Ascending aorta (tissue), 2 donors: ENCODE measurements at regions not wholly inside any gene's neighbourhood (a gene's known extent, or its start where the extent isn't known, plus 50 kb on each side); places are given as distances from the start of the nearest gene placed in this dataset.

Experiments
- DNase-seq, 2 donors: peaks; one replicate each; pipeline ENCODE4 v3.0.0-alpha.2; 2019; ENCODE audit warnings: low spot score in 2 of 2
- H3K27ac ChIP-seq, 2 donors: fragments of 200-600 bp; sonication (generic); one replicate each; pipeline ENCODE4 v1.5.1; 2016 to 2017; ENCODE audit warnings: mild to moderate bottlenecking in 1 of 2
- H3K27me3 ChIP-seq: fragments of 200-600 bp; sonication (generic); one replicate; pipeline ENCODE4 v1.5.1; 2017
- H3K36me3 ChIP-seq, 2 donors: fragments of 200-600 bp; sonication (generic); one replicate each; pipeline ENCODE4 v1.5.1; 2016
- H3K4me1 ChIP-seq, 2 donors: fragments of 200-600 bp; sonication (generic); one replicate each; pipeline ENCODE4 v1.5.1; 2016 to 2017; ENCODE audit warnings: mild to moderate bottlenecking in 1 of 2
- H3K4me3 ChIP-seq, 2 donors: fragments of 200-600 bp; sonication (generic); one replicate each; pipeline ENCODE4 v1.5.1; 2016 to 2017; ENCODE audit warnings: mild to moderate bottlenecking in 1 of 2
- H3K9me3 ChIP-seq, 2 donors: fragments of 200-600 bp; sonication (generic); one replicate each; pipeline ENCODE4 v1.5.1; 2016
- intact Hi-C: fragments of 100-400 bp; cut with DNase I; formaldehyde crosslinking; loops from one replicate; pipeline ENCODE4 v1.15.1; 2023
- TF ChIP-seq, protein P1 (sequence below), 3 experiments: fragments of 200-600 bp in 2 of 3; fragments of 450-650 bp in 1 of 3; sonication (generic) in 2 of 3; IDR thresholded peaks; one replicate each; pipeline ENCODE4 v1.5.1; 2016 to 2019; ENCODE audit warnings: antibody characterized with exemption in 3 of 3, mild to moderate bottlenecking in 1 of 3, moderate library complexity in 1 of 3

DNA sequence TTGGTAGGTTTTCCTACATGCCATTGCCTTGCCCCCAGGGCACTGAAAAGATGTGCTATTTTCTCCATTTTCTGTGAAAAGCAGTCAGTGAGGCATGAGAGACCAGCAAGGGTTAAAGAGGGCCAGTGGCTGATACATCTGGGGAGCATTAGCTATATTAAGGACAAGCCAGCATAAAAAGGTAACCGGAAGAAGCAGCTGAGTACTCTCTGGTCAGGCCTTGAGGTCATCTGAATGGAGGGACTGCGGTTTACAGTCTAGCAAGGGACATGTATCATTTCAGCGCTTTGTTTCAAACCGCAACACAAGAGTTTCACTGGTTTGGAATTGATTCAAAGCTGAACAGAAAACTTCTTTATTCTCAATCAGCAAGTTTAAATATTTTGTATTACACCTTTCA, 120.4 kb downstream of the EPDR1 start:
- no peak overlapping the region for H3K4me3 ChIP-seq
- no peaks in the 10 kb centered on the region for H3K36me3 ChIP-seq
- no peaks in the 10 kb centered on the region for H3K4me1 ChIP-seq
- TF ChIP-seq, protein P1, sequence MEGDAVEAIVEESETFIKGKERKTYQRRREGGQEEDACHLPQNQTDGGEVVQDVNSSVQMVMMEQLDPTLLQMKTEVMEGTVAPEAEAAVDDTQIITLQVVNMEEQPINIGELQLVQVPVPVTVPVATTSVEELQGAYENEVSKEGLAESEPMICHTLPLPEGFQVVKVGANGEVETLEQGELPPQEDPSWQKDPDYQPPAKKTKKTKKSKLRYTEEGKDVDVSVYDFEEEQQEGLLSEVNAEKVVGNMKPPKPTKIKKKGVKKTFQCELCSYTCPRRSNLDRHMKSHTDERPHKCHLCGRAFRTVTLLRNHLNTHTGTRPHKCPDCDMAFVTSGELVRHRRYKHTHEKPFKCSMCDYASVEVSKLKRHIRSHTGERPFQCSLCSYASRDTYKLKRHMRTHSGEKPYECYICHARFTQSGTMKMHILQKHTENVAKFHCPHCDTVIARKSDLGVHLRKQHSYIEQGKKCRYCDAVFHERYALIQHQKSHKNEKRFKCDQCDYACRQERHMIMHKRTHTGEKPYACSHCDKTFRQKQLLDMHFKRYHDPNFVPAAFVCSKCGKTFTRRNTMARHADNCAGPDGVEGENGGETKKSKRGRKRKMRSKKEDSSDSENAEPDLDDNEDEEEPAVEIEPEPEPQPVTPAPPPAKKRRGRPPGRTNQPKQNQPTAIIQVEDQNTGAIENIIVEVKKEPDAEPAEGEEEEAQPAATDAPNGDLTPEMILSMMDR (IDR thresholded peaks at IDR 0.05) = no peak
- H3K27me3 ChIP-seq = no peaks in the 10 kb centered on the region
- DNase-seq = no peak
- H3K9me3 ChIP-seq = no peaks in the 10 kb centered on the region
- intact Hi-C loops = no loop called here
- H3K27ac ChIP-seq = no peak overlapping the region

- Histone ChIP-seq H3K27ac (no peak overlapping the region), H3K36me3 (no peaks in the 10 kb centered on the region), H3K4me3 (no peak overlapping the region), H3K9me3 (peaks cover 0 to 4% of the 10 kb centered on the region in 2 donors), H3K4me1 (no peaks in the 10 kb centered on the region), H3K27me3 (no peaks in the 10 kb centered on the region)
- no peak for DNase-seq
- TF ChIP-seq, protein P1 (IDR thresholded peaks at IDR 0.05) = no peak
- intact Hi-C loops = no loop called here
These were observed 128.4 kb upstream of the STARD3NL start for GRCh38 chr7:38049679-38050078.

DNA sequence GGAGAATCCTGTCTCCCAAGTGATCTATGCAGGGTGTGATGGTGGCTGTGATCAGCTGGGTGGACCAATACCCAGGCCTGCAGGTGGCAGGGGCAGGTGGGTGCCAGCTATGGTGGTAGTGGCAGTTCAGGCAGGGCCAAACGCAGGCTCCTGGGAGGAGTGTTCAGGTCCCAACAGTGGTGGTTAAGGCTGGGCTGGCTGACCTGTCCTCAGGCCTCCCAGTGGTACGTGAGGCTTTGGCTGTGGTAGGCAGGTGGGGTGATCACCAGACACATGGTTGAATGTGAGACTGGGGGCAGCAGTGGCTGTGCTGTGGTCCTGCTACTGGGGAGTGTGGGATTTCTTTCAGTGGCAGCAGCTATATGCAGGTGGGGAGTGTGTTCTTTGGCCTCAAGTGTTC, 126.7 kb upstream of the STARD3NL start:
- DNase-seq = no peak
- TF ChIP-seq, protein P1 (IDR thresholded peaks at IDR 0.05) = no peak
- Histone ChIP-seq H3K4me3 (no peak overlapping the region), H3K4me1 (no peaks in the 10 kb centered on the region), H3K27me3 (no peaks in the 10 kb centered on the region), H3K9me3 (peaks cover 0 to 3% of the 10 kb centered on the region in 2 donors), H3K27ac (no peak overlapping the region), H3K36me3 (no peaks in the 10 kb centered on the region)
- intact Hi-C loops = no loop called here

DNA sequence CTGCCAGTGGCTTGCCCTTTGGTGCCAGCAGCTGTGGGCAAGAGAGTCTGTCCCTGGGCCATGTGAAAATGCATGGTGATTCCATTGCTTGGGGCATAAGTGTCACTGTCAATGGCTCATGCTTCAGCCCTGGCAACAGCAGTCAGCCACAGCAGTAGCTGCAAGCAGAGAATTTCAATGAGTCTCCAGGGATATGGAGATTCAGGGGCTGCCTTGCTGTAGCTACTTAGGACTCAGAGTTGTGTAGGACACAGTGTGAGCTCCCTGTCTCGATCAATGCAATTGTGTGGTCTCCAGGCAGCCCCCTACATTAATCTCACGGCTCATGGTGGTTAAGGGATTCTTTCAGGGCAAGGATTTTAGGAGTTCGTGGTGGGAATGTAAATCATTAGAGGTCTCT, 126.3 kb upstream of the STARD3NL start:
- intact Hi-C loops = no loop called here
- Histone ChIP-seq H3K4me3 (no peak overlapping the region), H3K9me3 (no peaks in the 10 kb centered on the region), H3K4me1 (no peaks in the 10 kb centered on the region), H3K36me3 (no peaks in the 10 kb centered on the region), H3K27me3 (no peaks in the 10 kb centered on the region), H3K27ac (no peak overlapping the region)
- no peak for DNase-seq
- TF ChIP-seq, protein P1 (IDR thresholded peaks at IDR 0.05) = no peak

- no peak for DNase-seq
- Histone ChIP-seq H3K36me3 (no peaks in the 10 kb centered on the region), H3K4me1 (no peaks in the 10 kb centered on the region), H3K27me3 (no peaks in the 10 kb centered on the region), H3K9me3 (no peaks in the 10 kb centered on the region), H3K27ac (no peak overlapping the region), H3K4me3 (no peak overlapping the region)
- TF ChIP-seq, protein P1 (IDR thresholded peaks at IDR 0.05) = no peak
- intact Hi-C loops = no loop called here
These were observed 125.3 kb upstream of the STARD3NL start for GRCh38 chr7:38052786-38053185.

GRCh38 chr7:38054199-38054598, 123.8 kb upstream of the STARD3NL start:
- DNase-seq = no peak
- Histone ChIP-seq H3K27ac (no peak overlapping the region), H3K27me3 (no peaks in the 10 kb centered on the region), H3K9me3 (no peaks in the 10 kb centered on the region), H3K36me3 (no peaks in the 10 kb centered on the region), H3K4me1 (no peaks in the 10 kb centered on the region), H3K4me3 (no peak overlapping the region)
- TF ChIP-seq, protein P1 (IDR thresholded peaks at IDR 0.05) = no peak
- intact Hi-C loops = no loop called here
